HEK293T (cell line): ENCODE measurements at regions not wholly inside any gene's neighbourhood (a gene's known extent, or its start where the extent isn't known, plus 50 kb on each side); places are given as distances from the start of the nearest gene placed in this dataset.

Experiments
- CTBP1 ChIP-seq: fragments of 450-650 bp; IDR thresholded peaks from 2 replicates; pipeline ENCODE4 v1.6.1; 2016; ENCODE audit warnings: borderline replicate concordance
- FOXA1 ChIP-seq: fragments of 450-650 bp; IDR thresholded peaks from 2 replicates; pipeline ENCODE4 v1.6.1; 2016; ENCODE audit warnings: mild to moderate bottlenecking
- FOXK2 ChIP-seq: fragments of 450-650 bp; IDR thresholded peaks from 2 replicates; pipeline ENCODE4 v1.6.1; 2016; ENCODE audit warnings: mild to moderate bottlenecking
- FOXM1 ChIP-seq: fragments of 450-650 bp; IDR thresholded peaks from 2 replicates; pipeline ENCODE4 v1.6.1; 2017; ENCODE audit warnings: mild to moderate bottlenecking, borderline replicate concordance
- HDGF ChIP-seq: fragments of 450-650 bp; IDR thresholded peaks from 2 replicates; pipeline ENCODE4 v1.6.1; 2017; ENCODE audit warnings: antibody characterized with exemption, borderline replicate concordance
- L3MBTL2 ChIP-seq: fragments of 450-650 bp; conservative IDR thresholded peaks from 2 replicates; pipeline ENCODE4 v1.6.1; 2016; ENCODE audit warnings: mild to moderate bottlenecking
- LEF1 ChIP-seq: fragments of 450-650 bp; IDR thresholded peaks from 2 replicates; pipeline ENCODE4 v1.6.1; 2017; ENCODE audit warnings: mild to moderate bottlenecking, borderline replicate concordance
- NFRKB ChIP-seq: fragments of 450-650 bp; IDR thresholded peaks from 2 replicates; pipeline ENCODE4 v1.6.1; 2016; ENCODE audit warnings: mild to moderate bottlenecking, moderate library complexity
- PKNOX1 ChIP-seq: fragments of 450-650 bp; IDR thresholded peaks from 2 replicates; pipeline ENCODE4 v1.6.1; 2016
- SP1 ChIP-seq: fragments of 450-650 bp; IDR thresholded peaks from 2 replicates; pipeline ENCODE4 v1.6.1; 2017
- SUZ12 ChIP-seq: fragments of 450-650 bp; IDR thresholded peaks from 2 replicates; pipeline ENCODE4 v1.6.1; 2016; ENCODE audit warnings: mild to moderate bottlenecking
- TARDBP ChIP-seq: fragments of 450-650 bp; IDR thresholded peaks from 2 replicates; pipeline ENCODE4 v1.6.1; 2016
- ZNF384 ChIP-seq: fragments of 450-650 bp; IDR thresholded peaks from 2 replicates; pipeline ENCODE4 v1.6.1; 2016

- TF ChIP-seq SP1 (no peak), L3MBTL2 (no peak), TARDBP (no peak), FOXM1 (no peak), PKNOX1 (no peak), CTBP1 (no peak), NFRKB (no peak), FOXK2 (no peak), LEF1 (no peak), FOXA1 (no peak), HDGF (no peak), ZNF384 (no peak), SUZ12 (no peak)
Measured at GRCh38 chr7:130929896-130930659, 196.1 kb upstream of the KLF14 start.
